ENCODE measurements at regions not wholly inside any gene's neighbourhood (a gene's known extent, or its start where the extent isn't known, plus 50 kb on each side); places are given as distances from the start of the nearest gene placed in this dataset.

DNA sequence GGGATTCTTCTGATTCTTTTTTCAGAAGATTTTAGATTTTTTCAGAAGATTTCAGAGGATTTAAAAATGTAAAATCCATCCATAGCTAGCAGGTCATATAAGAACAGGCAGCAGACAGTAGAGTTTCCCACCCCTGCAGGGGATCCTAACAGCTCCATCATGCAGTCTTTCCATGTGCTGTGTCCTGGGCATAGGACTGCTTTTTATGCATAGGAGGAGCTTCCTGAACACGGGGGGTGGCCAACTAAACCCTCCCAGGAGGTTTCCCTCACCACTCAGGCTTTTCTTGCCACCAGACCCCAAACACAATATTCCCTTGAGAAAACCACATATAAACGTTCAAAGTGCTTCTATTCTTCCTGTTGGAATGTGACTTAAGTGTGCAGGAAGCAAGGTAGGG lies 90.1 kb upstream of the TNR start:
- no peak overlapping the region for H3K14ac ChIP-seq (ENCODE audit: insufficient read depth, low read length)
- DNase-seq: no peak
- TF ChIP-seq CTCF (conservative IDR thresholded peaks at IDR 0.05): no peak
- no peak overlapping the region for H3K23ac ChIP-seq (ENCODE audit: insufficient read length, low read depth, low read length)
- no peak overlapping the region for H3K9ac ChIP-seq (ENCODE audit: extremely low read depth, insufficient read length, low read length)
- H3K4me1 Mint-ChIP-seq: peaks cover 43 to 46% of the 10 kb centered on the region in 2 experiments
- peaks cover 2 to 11% (median 6%) of the 10 kb centered on the region in 3 experiments for H3K36me3 Mint-ChIP-seq (ENCODE audit: insufficient read depth in 1 of 3, low read depth in 3 of 3)
- no peak overlapping the region for H4K5ac ChIP-seq (ENCODE audit: insufficient read length, low read depth, low read length)
- H3K4me1 ChIP-seq (ENCODE audit: insufficient read depth, low read length): peaks cover 4% of the 10 kb centered on the region; the same call in 1 of the 2 replicates
- no peak overlapping the region for H2BK12ac ChIP-seq (ENCODE audit: insufficient read length, low read depth, low read length)
- no peaks in the 10 kb centered on the region for H3K23me2 ChIP-seq (ENCODE audit: insufficient read length, low read depth, low read length, poor library complexity, severe bottlenecking)
- no peak overlapping the region for H3K4me2 ChIP-seq (ENCODE audit: insufficient read depth, insufficient read length, low read length)
- no peak overlapping the region for H3T11ph ChIP-seq (ENCODE audit: low read length)
- H3K27me3 ChIP-seq (ENCODE audit: insufficient read depth, low read length): no peaks in the 10 kb centered on the region
- H3K4me3 Mint-ChIP-seq: no peak overlapping the region
- no peak overlapping the region for H3K4ac ChIP-seq (ENCODE audit: low read depth, low read length)
- H2BK15ac ChIP-seq (ENCODE audit: low read depth, low read length): no peak overlapping the region
- WGBS (ENCODE audit: extremely low coverage, insufficient read length, low lambda C conversion rate): no CpG with 5 or more reads among the region's 2 CpGs
- H2BK120ac ChIP-seq (ENCODE audit: low read depth, low read length, poor library complexity, severe bottlenecking): no peak overlapping the region
- no peak overlapping the region for H4K91ac ChIP-seq (ENCODE audit: insufficient read length, low read depth, low read length)
- no peaks in the 10 kb centered on the region for H3K79me2 ChIP-seq (ENCODE audit: insufficient read depth, low read length)
- H2AFZ ChIP-seq (ENCODE audit: low read length): no peak overlapping the region
- H3K18ac ChIP-seq (ENCODE audit: insufficient read length, low read depth, low read length): no peak overlapping the region
- no peak overlapping the region for H2BK20ac ChIP-seq (ENCODE audit: low read depth, low read length, poor library complexity, severe bottlenecking)
- H2BK5ac ChIP-seq (ENCODE audit: insufficient read length, low read length): no peak overlapping the region
- H3K27ac Mint-ChIP-seq: peak overlapping the region in 1 of 3 experiments; percentile 72; a peak in 1 of 7 replicates
- H3K56ac ChIP-seq (ENCODE audit: insufficient read length, low read depth, low read length): no peak overlapping the region
- H3K9me3 ChIP-seq (ENCODE audit: control insufficient read depth, low read depth, low read length): no peaks in the 10 kb centered on the region
- H3K27ac ChIP-seq (ENCODE audit: insufficient read length, low read depth, low read length): no peak overlapping the region
- H4K20me1 ChIP-seq (ENCODE audit: control insufficient read depth, insufficient read depth, insufficient read length): no peaks in the 10 kb centered on the region
- peaks cover 4 to 13% of the 10 kb centered on the region in 2 experiments for H3K9me3 Mint-ChIP-seq
- no peak overlapping the region for H4K8ac ChIP-seq (replicated peaks; ENCODE audit: insufficient read length, low read depth, low read length)
- H3K79me1 ChIP-seq (ENCODE audit: insufficient read depth, low read depth, low read length, poor library complexity, severe bottlenecking): no peaks in the 10 kb centered on the region
- no peaks in the 10 kb centered on the region for H3K27me3 Mint-ChIP-seq (ENCODE audit: low read depth)
- no peak overlapping the region for H2AK5ac ChIP-seq (ENCODE audit: insufficient read length, low read length)

Data from H9 (cell line).